Fibroblast of peridontal ligament (primary cell): ENCODE measurements at regions not wholly inside any gene's neighbourhood (a gene's known extent, or its start where the extent isn't known, plus 50 kb on each side); places are given as distances from the start of the nearest gene placed in this dataset.

Experiments
- DNase-seq: peaks from one replicate; pipeline ENCODE4 v3.0.0-alpha.2; 2010; ENCODE audit errors: extremely low read depth

GRCh38 chr3:143207338-143207961 is 87.9 kb downstream of the CHST2 start:
- DNase-seq, result peak; percentile 74

DNA sequence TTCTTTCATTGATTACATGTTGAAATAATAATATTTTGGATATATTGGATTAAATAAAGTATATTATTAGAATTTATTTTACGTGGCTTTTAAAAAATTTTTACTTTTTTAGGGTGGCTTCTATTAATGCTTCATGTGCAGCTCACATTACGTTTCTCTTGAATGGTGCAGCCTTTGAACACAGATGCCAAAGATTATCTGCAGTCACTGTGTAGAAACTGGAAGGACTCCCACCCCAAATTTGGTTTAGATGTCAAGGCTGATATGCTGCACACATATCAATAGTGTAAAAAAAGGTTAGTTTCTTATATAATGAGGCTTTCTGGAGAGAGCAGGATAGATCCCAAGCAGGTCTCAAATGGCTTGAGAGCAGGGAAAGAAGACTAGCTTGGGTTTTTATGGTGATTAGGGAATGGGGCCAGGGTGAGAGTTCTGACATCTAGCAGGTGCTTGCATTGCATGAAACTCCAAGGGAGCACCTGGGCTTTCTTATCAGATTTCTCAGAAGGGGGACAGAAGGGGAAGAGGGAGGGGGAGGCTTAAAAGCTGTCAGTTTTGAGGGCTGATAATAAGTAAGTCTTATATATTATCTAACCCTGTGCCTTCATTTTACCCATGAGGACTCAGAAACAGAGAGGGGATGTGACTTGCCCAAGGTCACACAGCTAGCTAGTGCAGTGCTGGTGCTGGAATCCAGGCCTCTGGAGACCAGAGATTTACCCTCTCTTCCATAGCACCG is 89.6 kb downstream of the CHST2 start:
- DNase-seq, result no peak

DNA sequence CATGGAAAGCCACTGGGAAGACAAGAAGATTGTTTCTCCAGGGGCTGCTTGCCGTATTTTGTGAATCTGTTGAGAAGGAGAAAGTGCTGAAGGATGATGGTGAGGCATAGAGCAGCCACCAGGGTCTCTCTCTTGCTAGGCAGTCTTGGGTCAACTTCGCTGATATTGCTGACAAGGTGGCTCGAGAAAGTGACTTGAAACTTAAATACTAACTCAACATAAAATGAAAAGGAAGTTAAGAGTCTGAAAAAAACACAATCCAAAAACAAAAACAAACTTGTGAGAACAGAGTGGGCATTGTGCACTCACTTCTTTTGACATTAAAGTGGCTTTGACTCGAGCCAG is 90.1 kb downstream of the CHST2 start:
- DNase-seq, result no peak

DNA sequence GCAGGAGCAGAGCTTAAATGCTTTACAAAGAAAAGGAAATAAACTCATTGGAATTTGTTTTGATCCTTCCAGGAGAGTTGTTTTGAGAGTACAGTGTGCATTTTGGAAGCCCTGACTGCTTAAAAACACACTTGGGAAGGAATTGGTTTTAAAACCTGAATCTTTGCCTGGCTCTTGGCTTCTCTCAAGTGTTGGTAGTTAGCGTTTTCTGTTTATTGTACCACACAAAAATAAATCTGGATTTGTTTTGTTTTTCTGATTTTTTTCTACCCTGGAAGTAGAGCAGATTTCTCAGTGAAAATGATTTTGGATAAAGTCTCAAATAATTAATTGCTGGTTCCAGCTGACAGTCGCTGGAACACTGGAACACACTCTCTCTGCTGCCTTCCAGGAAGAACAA is 90.6 kb downstream of the CHST2 start:
- no peak for DNase-seq

- no peak for DNase-seq
Observed at GRCh38 chr3:143215059-143215458, 95.5 kb downstream of the CHST2 start.
